Loucy (cell line): ENCODE measurements at regions not wholly inside any gene's neighbourhood (a gene's known extent, or its start where the extent isn't known, plus 50 kb on each side); places are given as distances from the start of the nearest gene placed in this dataset.

Experiments used
- H2AFZ ChIP-seq: fragments of 200-600 bp; sonication (generic); 2 replicates; pipeline ENCODE4 v1.6.0; 2016; ENCODE audit warnings: antibody characterized with exemption, mild to moderate bottlenecking, low read length, moderate library complexity
- H3F3A ChIP-seq: fragments of 200-600 bp; 2 replicates; pipeline ENCODE4 v1.6.0; 2016; ENCODE audit warnings: antibody characterized with exemption, low read depth, mild to moderate bottlenecking
- H3K27me3 ChIP-seq: fragments of 200-600 bp; sonication (generic); 2 replicates; pipeline ENCODE4 v1.6.1; 2014; ENCODE audit warnings: low read length, mild to moderate bottlenecking; ENCODE audit not compliant: insufficient read depth, poor library complexity, severe bottlenecking
- H3K36me3 ChIP-seq: fragments of 200-600 bp; sonication (generic); 2 replicates; pipeline ENCODE4 v1.6.1; 2016; ENCODE audit warnings: low read length; ENCODE audit not compliant: insufficient read depth
- H3K4me1 ChIP-seq: fragments of 200-600 bp; sonication (generic); 2 replicates; pipeline ENCODE4 v1.5.1; 2014; ENCODE audit warnings: low read length, mild to moderate bottlenecking; ENCODE audit not compliant: insufficient read depth, poor library complexity, severe bottlenecking
- H3K4me2 ChIP-seq: fragments of 200-600 bp; sonication (generic); 2 replicates; pipeline ENCODE4 v1.6.0; 2014; ENCODE audit warnings: antibody characterized with exemption, low read length, low read depth, mild to moderate bottlenecking; ENCODE audit not compliant: poor library complexity, severe bottlenecking
- H3K4me3 ChIP-seq: fragments of 200-600 bp; sonication (generic); 2 replicates; pipeline ENCODE4 v1.5.1; 2014; ENCODE audit warnings: low read length, mild to moderate bottlenecking, mixed read lengths; ENCODE audit not compliant: poor library complexity, severe bottlenecking
- H3K79me2 ChIP-seq: fragments of 200-600 bp; sonication (generic); 2 replicates; pipeline ENCODE4 v1.6.1; 2014; ENCODE audit warnings: low read length; ENCODE audit not compliant: insufficient read depth
- H3K9ac ChIP-seq: fragments of 200-600 bp; sonication (generic); 2 replicates; pipeline ENCODE4 v1.6.0; 2014; ENCODE audit warnings: mild to moderate bottlenecking, low read depth, low read length, moderate library complexity; ENCODE audit not compliant: poor library complexity, severe bottlenecking
- H3K9me2 ChIP-seq: fragments of 200-600 bp; sonication (generic); replicated peaks from 2 replicates; pipeline ENCODE4 v1.6.1; 2016; ENCODE audit warnings: low read depth, low read length, mixed read lengths
- H3K9me3 ChIP-seq: fragments of 200-600 bp; sonication (generic); 2 replicates; pipeline ENCODE4 v1.6.1; 2014; ENCODE audit warnings: mild to moderate bottlenecking, antibody characterized with exemption, low read length, low read depth; ENCODE audit not compliant: insufficient read depth
- H4K20me1 ChIP-seq: fragments of 200-600 bp; sonication (generic); 2 replicates; pipeline ENCODE4 v1.6.0; 2014; ENCODE audit warnings: antibody characterized with exemption, low read length, mild to moderate bottlenecking; ENCODE audit not compliant: insufficient read depth, poor library complexity, severe bottlenecking
- CTCF ChIP-seq: fragments of 200-600 bp; sonication (generic); conservative IDR thresholded peaks from 2 replicates; pipeline ENCODE4 v1.5.1; 2014; ENCODE audit warnings: mild to moderate bottlenecking, antibody characterized with exemption, low read length
- EZH2phosphoT487 ChIP-seq: fragments of 200-600 bp; IDR thresholded peaks from 2 replicates; pipeline ENCODE4 v1.6.1; 2018; ENCODE audit warnings: antibody characterized with exemption, mild to moderate bottlenecking, moderate library complexity, borderline replicate concordance

DNA sequence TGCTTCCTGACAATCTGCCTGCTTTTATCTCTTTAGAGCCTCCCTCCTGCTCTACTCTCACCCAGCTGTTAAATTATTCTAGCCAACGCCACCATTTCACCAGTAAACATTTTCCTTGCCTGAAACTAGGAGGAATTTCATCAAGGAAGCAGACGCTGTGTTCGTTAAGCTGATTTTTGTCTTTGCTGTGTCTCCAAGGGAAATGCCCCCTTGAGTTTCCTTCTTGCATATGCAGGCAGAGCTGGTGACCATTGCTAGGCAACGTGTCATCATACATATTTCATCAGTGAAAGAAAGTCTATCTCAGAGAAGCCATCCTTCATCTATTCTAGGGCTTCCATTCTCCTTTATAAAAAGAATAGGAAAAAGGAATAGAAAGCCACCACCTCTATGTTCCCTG is 87.0 kb upstream of the ST8SIA2 start:
- TF ChIP-seq EZH2phosphoT487 (no peak), CTCF (peak; percentile 34)
- H3K4me1 ChIP-seq: no peaks in the 10 kb centered on the region
- H3K36me3 ChIP-seq: no peaks in the 10 kb centered on the region
- H3K79me2 ChIP-seq: no peaks in the 10 kb centered on the region
- no peak overlapping the region for H3K9ac ChIP-seq
- no peaks in the 10 kb centered on the region for H4K20me1 ChIP-seq
- H3K9me3 ChIP-seq: no peaks in the 10 kb centered on the region
- no peaks in the 10 kb centered on the region for H3F3A ChIP-seq
- H3K4me2 ChIP-seq: no peak overlapping the region
- H3K4me3 ChIP-seq: no peak overlapping the region
- no peak overlapping the region for H2AFZ ChIP-seq
- H3K27me3 ChIP-seq: no peaks in the 10 kb centered on the region
- no peaks in the 10 kb centered on the region for H3K9me2 ChIP-seq

DNA sequence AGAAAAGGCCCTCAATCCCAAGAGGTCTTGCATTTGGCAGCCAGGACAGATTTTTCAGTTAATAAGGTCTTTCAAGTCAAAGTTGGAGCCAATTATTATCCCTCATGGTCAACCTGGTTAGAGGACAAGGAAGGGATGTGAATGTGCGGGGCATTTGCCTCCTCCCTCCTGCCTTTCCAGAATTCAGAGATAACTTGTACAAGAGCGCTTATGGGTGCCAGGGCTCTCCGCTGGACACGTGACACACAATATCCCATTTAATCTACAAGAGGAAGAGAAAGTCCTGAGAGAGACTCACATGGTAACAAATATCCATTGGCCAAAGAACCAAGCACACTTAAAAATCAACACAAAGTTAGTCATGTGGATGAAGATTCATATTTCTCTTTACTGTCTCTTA is 78.5 kb upstream of the ST8SIA2 start:
- H3K79me2 ChIP-seq: no peaks in the 10 kb centered on the region
- no peak overlapping the region for H2AFZ ChIP-seq
- no peaks in the 10 kb centered on the region for H3F3A ChIP-seq
- no peaks in the 10 kb centered on the region for H3K9me3 ChIP-seq
- no peak overlapping the region for H3K9ac ChIP-seq
- no peaks in the 10 kb centered on the region for H3K9me2 ChIP-seq
- TF ChIP-seq EZH2phosphoT487 (no peak), CTCF (no peak)
- H3K36me3 ChIP-seq: no peaks in the 10 kb centered on the region
- H4K20me1 ChIP-seq: no peaks in the 10 kb centered on the region
- H3K4me1 ChIP-seq: no peaks in the 10 kb centered on the region
- no peak overlapping the region for H3K4me3 ChIP-seq
- no peaks in the 10 kb centered on the region for H3K27me3 ChIP-seq
- H3K4me2 ChIP-seq: no peak overlapping the region

DNA sequence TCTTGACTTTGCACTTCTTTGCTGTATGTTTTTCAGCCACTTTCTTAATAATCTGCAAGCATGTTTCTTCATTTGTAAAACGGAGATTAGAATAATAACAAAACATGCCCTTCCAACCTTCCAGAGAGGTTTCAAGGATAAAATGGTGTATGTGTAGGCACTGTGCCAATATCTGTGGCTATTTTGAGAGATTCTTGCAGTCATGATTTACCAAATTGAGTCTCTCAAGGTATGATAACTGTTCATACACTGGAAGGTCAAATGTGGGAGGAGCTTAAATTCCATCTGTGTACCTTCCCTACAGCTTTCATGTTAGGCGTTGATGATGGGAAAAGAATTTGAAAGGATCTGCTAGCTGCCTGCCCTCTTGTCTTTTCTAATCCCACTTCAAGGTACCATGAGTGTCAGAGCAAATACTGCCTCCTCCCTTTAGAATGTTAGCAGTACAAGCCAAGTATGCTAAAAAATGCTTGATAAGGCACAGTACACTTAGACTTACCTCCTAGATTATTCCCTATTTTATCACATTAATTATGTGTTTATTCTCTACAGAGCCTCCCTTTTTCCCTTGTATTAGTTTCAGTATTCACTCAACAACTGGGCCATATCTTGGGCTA is 78.0 kb upstream of the ST8SIA2 start:
- Histone ChIP-seq H3K36me3 (no peaks in the 10 kb centered on the region), H3K4me3 (no peak overlapping the region), H2AFZ (no peak overlapping the region), H4K20me1 (no peaks in the 10 kb centered on the region), H3K9ac (no peak overlapping the region), H3K9me3 (no peaks in the 10 kb centered on the region), H3K9me2 (no peaks in the 10 kb centered on the region), H3K79me2 (no peaks in the 10 kb centered on the region), H3K27me3 (no peaks in the 10 kb centered on the region), H3F3A (no peaks in the 10 kb centered on the region), H3K4me2 (no peak overlapping the region), H3K4me1 (no peaks in the 10 kb centered on the region)
- TF ChIP-seq EZH2phosphoT487 (no peak), CTCF (no peak)
